Smooth muscle cell (in vitro differentiated cells): ENCODE measurements at regions not wholly inside any gene's neighbourhood (a gene's known extent, or its start where the extent isn't known, plus 50 kb on each side); places are given as distances from the start of the nearest gene placed in this dataset.

Experiments
- DNase-seq: peaks from one replicate; lab custom pipeline; 2025; ENCODE audit not compliant: unreplicated experiment; lab: John Stamatoyannopoulos, UW
- H2AFZ ChIP-seq: fragments of 200-600 bp; sonication (generic); 2 replicates; pipeline ENCODE4 v1.6.0; 2016; ENCODE audit warnings: antibody characterized with exemption, low read depth, mild to moderate bottlenecking
- H3F3A ChIP-seq: fragments of 200-600 bp; sonication (generic); 2 replicates; pipeline ENCODE4 v1.6.0; 2017; ENCODE audit warnings: antibody characterized with exemption, low read depth
- H3K27ac ChIP-seq: fragments of 200-600 bp; sonication (generic); 2 replicates; pipeline ENCODE4 v1.5.1; 2016; ENCODE audit warnings: low read depth, mild to moderate bottlenecking
- H3K27me3 ChIP-seq: fragments of 200-600 bp; sonication (generic); 2 replicates; pipeline ENCODE4 v1.6.1; 2016; ENCODE audit warnings: low read depth, mild to moderate bottlenecking
- H3K36me3 ChIP-seq: fragments of 200-600 bp; sonication (generic); 2 replicates; pipeline ENCODE4 v1.5.1; 2016; ENCODE audit warnings: low read depth
- H3K4me1 ChIP-seq: fragments of 200-600 bp; sonication (generic); 2 replicates; pipeline ENCODE4 v1.5.1; 2016; ENCODE audit warnings: low read depth
- H3K4me2 ChIP-seq: fragments of 200-600 bp; sonication (generic); 2 replicates; pipeline ENCODE4 v1.6.0; 2016; ENCODE audit warnings: mild to moderate bottlenecking
- H3K4me3 ChIP-seq: fragments of 200-600 bp; sonication (generic); 2 replicates; pipeline ENCODE4 v1.5.1; 2016; ENCODE audit warnings: mild to moderate bottlenecking
- H3K79me2 ChIP-seq: fragments of 200-600 bp; sonication (generic); 2 replicates; pipeline ENCODE4 v1.6.0; 2016; ENCODE audit warnings: low read depth, mild to moderate bottlenecking
- H3K9ac ChIP-seq: fragments of 200-600 bp; sonication (generic); 2 replicates; pipeline ENCODE4 v1.6.0; 2016; ENCODE audit warnings: low read depth
- H3K9me3 ChIP-seq: fragments of 200-600 bp; sonication (generic); replicated peaks from 2 replicates; pipeline ENCODE4 v1.5.1; 2016; ENCODE audit warnings: low read depth
- H4K20me1 ChIP-seq: fragments of 200-600 bp; sonication (generic); 2 replicates; pipeline ENCODE4 v1.6.0; 2016; ENCODE audit warnings: low read depth
- WGBS: methylation state at CpG from one replicate; pipeline ENCODE4 v1.1.7; 2016; ENCODE audit warnings: low lambda C conversion rate; 5-methylcytosine and 5-hydroxymethylcytosine counted together
- TF ChIP-seq, protein P1 (sequence below): fragments of 200-600 bp; sonication (generic); IDR thresholded peaks from 2 replicates; pipeline ENCODE4 v1.5.1; 2017; ENCODE audit warnings: borderline replicate concordance, mild to moderate bottlenecking, antibody characterized with exemption; ENCODE audit not compliant: insufficient read depth, poor library complexity, severe bottlenecking

DNA sequence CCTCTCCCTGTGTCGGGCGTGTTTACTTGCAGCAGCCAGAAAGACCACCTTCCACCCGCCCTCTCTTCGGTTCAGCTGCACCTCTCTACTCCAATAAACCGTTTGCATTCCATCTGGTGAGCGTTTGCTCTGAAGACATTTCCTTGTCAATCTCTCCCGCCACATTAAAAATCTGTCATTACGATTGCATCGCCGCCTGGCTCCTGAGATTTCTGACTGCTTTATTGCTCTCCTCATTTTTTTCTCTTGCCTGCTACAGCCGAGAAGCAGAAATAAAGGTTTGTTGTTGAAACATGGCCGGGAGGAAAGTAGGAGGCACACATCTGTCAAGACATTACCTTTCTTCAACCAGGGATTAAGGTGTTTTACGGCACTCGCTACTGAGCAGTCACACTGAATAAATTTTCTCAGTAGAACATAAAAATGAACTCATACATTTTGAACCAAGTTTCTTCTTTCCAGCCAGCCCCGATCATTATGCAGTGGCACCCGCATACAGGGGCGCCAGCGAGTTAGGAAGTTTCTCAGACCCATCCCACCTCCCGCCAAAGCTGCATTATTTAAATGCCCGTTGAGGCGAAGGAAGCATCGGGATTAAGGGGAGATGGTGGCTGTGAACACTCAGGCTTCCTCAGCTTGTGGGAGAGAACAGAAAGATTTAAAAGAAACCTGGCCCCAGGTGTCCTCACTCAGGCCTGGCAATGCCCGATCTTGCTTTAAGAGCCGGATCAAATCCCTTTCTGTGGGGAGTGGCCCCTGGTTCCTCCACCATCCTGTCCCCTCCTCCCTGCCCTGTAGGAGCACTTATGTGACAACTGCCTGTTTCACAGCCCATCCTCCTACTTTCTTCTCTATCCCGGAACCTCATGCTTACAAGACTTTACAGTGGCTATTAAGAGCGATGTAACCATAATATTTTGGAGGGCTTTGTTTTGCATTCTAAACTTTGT is 1108.9 kb downstream of the BCL11B start:
- no peak for DNase-seq
- Histone ChIP-seq H2AFZ (no peak overlapping the region), H3K4me2 (no peak overlapping the region), H3K27ac (no peak overlapping the region), H4K20me1 (no peaks in the 10 kb centered on the region), H3K4me3 (no peak overlapping the region), H3K27me3 (no peaks in the 10 kb centered on the region), H3K9me3 (no peaks in the 10 kb centered on the region), H3K79me2 (no peaks in the 10 kb centered on the region), H3K36me3 (no peaks in the 10 kb centered on the region), H3K4me1 (no peaks in the 10 kb centered on the region), H3K9ac (no peak overlapping the region), H3F3A (no peaks in the 10 kb centered on the region)
- TF ChIP-seq, protein P1, sequence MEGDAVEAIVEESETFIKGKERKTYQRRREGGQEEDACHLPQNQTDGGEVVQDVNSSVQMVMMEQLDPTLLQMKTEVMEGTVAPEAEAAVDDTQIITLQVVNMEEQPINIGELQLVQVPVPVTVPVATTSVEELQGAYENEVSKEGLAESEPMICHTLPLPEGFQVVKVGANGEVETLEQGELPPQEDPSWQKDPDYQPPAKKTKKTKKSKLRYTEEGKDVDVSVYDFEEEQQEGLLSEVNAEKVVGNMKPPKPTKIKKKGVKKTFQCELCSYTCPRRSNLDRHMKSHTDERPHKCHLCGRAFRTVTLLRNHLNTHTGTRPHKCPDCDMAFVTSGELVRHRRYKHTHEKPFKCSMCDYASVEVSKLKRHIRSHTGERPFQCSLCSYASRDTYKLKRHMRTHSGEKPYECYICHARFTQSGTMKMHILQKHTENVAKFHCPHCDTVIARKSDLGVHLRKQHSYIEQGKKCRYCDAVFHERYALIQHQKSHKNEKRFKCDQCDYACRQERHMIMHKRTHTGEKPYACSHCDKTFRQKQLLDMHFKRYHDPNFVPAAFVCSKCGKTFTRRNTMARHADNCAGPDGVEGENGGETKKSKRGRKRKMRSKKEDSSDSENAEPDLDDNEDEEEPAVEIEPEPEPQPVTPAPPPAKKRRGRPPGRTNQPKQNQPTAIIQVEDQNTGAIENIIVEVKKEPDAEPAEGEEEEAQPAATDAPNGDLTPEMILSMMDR = no peak
- 72% methylated on average over 26 of the region's 26 CpGs for WGBS

DNA sequence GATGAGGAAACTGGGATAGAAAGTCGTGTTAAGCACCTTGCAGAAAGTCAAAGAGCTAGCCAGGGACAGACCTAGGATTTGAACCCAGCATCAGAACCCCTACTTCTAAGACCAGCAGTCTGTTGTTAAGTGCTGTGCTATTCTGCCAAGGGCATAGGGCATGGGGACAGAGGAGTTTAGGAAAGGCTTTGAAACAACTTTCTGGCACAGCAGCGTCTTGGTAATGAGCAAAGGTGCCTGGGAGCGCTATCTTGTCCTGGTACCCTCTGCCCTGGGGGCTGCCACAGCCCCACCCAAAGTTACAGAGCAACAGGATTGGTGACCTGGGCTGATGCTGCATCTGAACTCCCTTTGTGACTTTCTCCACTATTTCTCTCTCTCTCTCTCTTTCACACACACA is 1108.1 kb downstream of the BCL11B start:
- Histone ChIP-seq H3K4me2 (no peak overlapping the region), H3K4me1 (no peaks in the 10 kb centered on the region), H2AFZ (no peak overlapping the region), H3K27ac (no peak overlapping the region), H3K27me3 (no peaks in the 10 kb centered on the region), H3K9ac (no peak overlapping the region), H3K4me3 (no peak overlapping the region), H4K20me1 (no peaks in the 10 kb centered on the region), H3K79me2 (no peaks in the 10 kb centered on the region), H3K36me3 (no peaks in the 10 kb centered on the region), H3F3A (no peaks in the 10 kb centered on the region), H3K9me3 (no peaks in the 10 kb centered on the region)
- no peak for DNase-seq
- TF ChIP-seq, protein P1 = no peak
- 88% methylated on average over 3 of the region's 3 CpGs for WGBS

DNA sequence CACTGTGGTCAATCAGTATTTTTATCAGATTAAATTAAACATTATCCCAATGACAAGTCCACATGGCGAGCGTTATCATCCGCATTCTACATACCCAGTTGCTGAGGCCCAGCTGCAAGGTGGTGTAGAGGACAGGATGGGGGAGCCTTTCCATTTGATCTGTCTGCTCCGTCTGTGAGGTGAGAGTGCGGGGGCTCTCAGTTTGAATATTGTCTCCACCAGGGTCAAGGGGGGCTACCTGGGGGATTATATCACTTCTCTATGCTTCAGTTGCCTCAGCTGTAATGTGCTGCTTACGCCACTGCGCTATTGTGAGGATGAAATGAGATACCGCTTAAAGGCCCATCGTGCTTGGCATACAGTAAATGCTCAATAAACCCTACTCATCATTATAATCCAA is 1106.0 kb downstream of the BCL11B start:
- Histone ChIP-seq H3K4me1 (no peaks in the 10 kb centered on the region), H3K79me2 (no peaks in the 10 kb centered on the region), H2AFZ (no peak overlapping the region), H3K4me3 (no peak overlapping the region), H3K36me3 (no peaks in the 10 kb centered on the region), H3K27me3 (no peaks in the 10 kb centered on the region), H3F3A (no peaks in the 10 kb centered on the region), H4K20me1 (no peaks in the 10 kb centered on the region), H3K9me3 (no peaks in the 10 kb centered on the region), H3K27ac (no peak overlapping the region), H3K4me2 (no peak overlapping the region), H3K9ac (no peak overlapping the region)
- no peak for DNase-seq
- TF ChIP-seq, protein P1 = no peak
- WGBS = 97% methylated on average over 9 of the region's 9 CpGs

DNA sequence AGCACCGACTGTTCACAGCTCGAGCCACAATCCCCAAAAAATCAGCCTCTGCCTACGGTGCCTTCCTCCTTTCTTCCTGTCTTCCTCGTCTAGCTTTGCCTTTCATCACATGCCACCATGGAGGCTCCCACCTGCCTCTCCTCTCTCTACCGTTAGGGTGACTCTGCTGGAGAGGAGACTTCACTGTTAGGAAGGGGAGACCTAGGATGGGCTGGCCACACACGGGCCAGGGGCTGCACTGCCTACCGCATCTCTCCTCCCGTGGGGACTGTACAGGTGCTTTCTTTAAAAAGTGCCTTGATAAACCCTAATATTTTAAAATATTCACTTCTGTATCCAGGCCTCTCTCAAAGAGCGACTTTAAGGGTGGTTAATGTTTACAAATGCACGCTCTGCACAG is 1104.7 kb downstream of the BCL11B start:
- Histone ChIP-seq H2AFZ (no peak overlapping the region), H3K27me3 (no peaks in the 10 kb centered on the region), H3K79me2 (no peaks in the 10 kb centered on the region), H3F3A (no peaks in the 10 kb centered on the region), H3K27ac (no peak overlapping the region), H4K20me1 (no peaks in the 10 kb centered on the region), H3K4me3 (no peak overlapping the region), H3K4me2 (no peak overlapping the region), H3K9ac (no peak overlapping the region), H3K36me3 (no peaks in the 10 kb centered on the region), H3K4me1 (no peaks in the 10 kb centered on the region), H3K9me3 (no peaks in the 10 kb centered on the region)
- DNase-seq = no peak
- TF ChIP-seq, protein P1 = no peak
- WGBS = 89% methylated on average over 10 of the region's 10 CpGs
